GM12875 (cell line): ENCODE measurements at regions not wholly inside any gene's neighbourhood (a gene's known extent, or its start where the extent isn't known, plus 50 kb on each side); places are given as distances from the start of the nearest gene placed in this dataset.
"Not testable (repeated sequence)": the region's sequence is repeated elsewhere in the genome, so short reads cannot be mapped to it uniquely, and the experiment has no call there.

ENCODE experiments used
- H3K4me3 ChIP-seq: one replicate; pipeline ENCODE4 v1.5.1; 2011; ENCODE audit warnings: low read depth, low read length, control low read depth
- CTCF ChIP-seq: IDR thresholded peaks from 2 replicates; pipeline ENCODE4 v1.5.1; 2011; ENCODE audit warnings: low read depth, mild to moderate bottlenecking, control low read depth, inconsistent platforms, low read length, moderate library complexity, borderline replicate concordance; ENCODE audit not compliant: insufficient read depth

- TF ChIP-seq CTCF, result no peak
- H3K4me3 ChIP-seq, result no peak overlapping the region
Observed at GRCh38 chr14:101090976-101091375, 187.5 kb upstream of the RTL1 start.

- H3K4me3 ChIP-seq, result not testable (repeated sequence)
Observed at GRCh38 chr14:101094916-101095315, 191.4 kb upstream of the RTL1 start.

GRCh38 chr14:101096551-101096950 is 193.0 kb upstream of the RTL1 start:
- H3K4me3 ChIP-seq, result no peak overlapping the region
- no peak for TF ChIP-seq CTCF

- H3K4me3 ChIP-seq, result no peak overlapping the region
- no peak for TF ChIP-seq CTCF
Observed at GRCh38 chr14:101097109-101097793, 193.7 kb upstream of the RTL1 start.

GRCh38 chr14:101098177-101098576 is 194.7 kb upstream of the RTL1 start:
- no peak for TF ChIP-seq CTCF
- no peak overlapping the region for H3K4me3 ChIP-seq

- no peak for TF ChIP-seq CTCF
- H3K4me3 ChIP-seq, result no peak overlapping the region
Observed at GRCh38 chr14:101098641-101099040, 195.1 kb upstream of the RTL1 start.

- H3K4me3 ChIP-seq, result no peak overlapping the region
- TF ChIP-seq CTCF, result no peak
Observed at GRCh38 chr14:101101456-101102056, 198.0 kb upstream of the RTL1 start.
